ENCODE measurements at regions not wholly inside any gene's neighbourhood (a gene's known extent, or its start where the extent isn't known, plus 50 kb on each side); places are given as distances from the start of the nearest gene placed in this dataset.

- Histone ChIP-seq H3K4me3 (replicated peaks; ENCODE audit: low read depth, low read length) (no peak overlapping the region), H3K27me3 (replicated peaks; ENCODE audit: control insufficient read depth, insufficient read depth, low read length) (no peaks in the 10 kb centered on the region; the same call in 1 of the 2 replicates), H3K36me3 (ENCODE audit: control insufficient read depth, insufficient read depth, low read length) (no peaks in the 10 kb centered on the region)
- no peak for DNase-seq (ENCODE audit: extremely low read depth, insufficient read length)
- no peak for TF ChIP-seq CTCF (IDR thresholded peaks at IDR 0.05; ENCODE audit: insufficient read depth, low read length, poor library complexity, severe bottlenecking)
Observed at GRCh38 chr22:45071618-45072017, 61.8 kb upstream of the PHF21B start.

- Histone ChIP-seq H3K27me3 (replicated peaks; ENCODE audit: control insufficient read depth, insufficient read depth, low read length) (no peaks in the 10 kb centered on the region; the same call in 1 of the 2 replicates), H3K36me3 (ENCODE audit: control insufficient read depth, insufficient read depth, low read length) (no peaks in the 10 kb centered on the region), H3K4me3 (replicated peaks; ENCODE audit: low read depth, low read length) (no peak overlapping the region)
- no peak for DNase-seq (ENCODE audit: extremely low read depth, insufficient read length)
- TF ChIP-seq CTCF (IDR thresholded peaks at IDR 0.05; ENCODE audit: insufficient read depth, low read length, poor library complexity, severe bottlenecking), result no peak
Observed at GRCh38 chr22:45072322-45072903, 62.6 kb upstream of the PHF21B start.

GRCh38 chr22:45073064-45073463 lies 63.3 kb upstream of the PHF21B start:
- Histone ChIP-seq H3K27me3 (replicated peaks; ENCODE audit: control insufficient read depth, insufficient read depth, low read length) (peaks cover 2% of the 10 kb centered on the region), H3K36me3 (ENCODE audit: control insufficient read depth, insufficient read depth, low read length) (no peaks in the 10 kb centered on the region), H3K4me3 (replicated peaks; ENCODE audit: low read depth, low read length) (no peak overlapping the region)
- no peak for TF ChIP-seq CTCF (IDR thresholded peaks at IDR 0.05; ENCODE audit: insufficient read depth, low read length, poor library complexity, severe bottlenecking)
- no peak for DNase-seq (ENCODE audit: extremely low read depth, insufficient read length)

- no peak for TF ChIP-seq CTCF (IDR thresholded peaks at IDR 0.05; ENCODE audit: insufficient read depth, low read length, poor library complexity, severe bottlenecking)
- no peak overlapping the region for H3K4me3 ChIP-seq (replicated peaks; ENCODE audit: low read depth, low read length)
- H3K36me3 ChIP-seq (ENCODE audit: control insufficient read depth, insufficient read depth, low read length), result no peaks in the 10 kb centered on the region
- peaks cover 2% of the 10 kb centered on the region for H3K27me3 ChIP-seq (replicated peaks; ENCODE audit: control insufficient read depth, insufficient read depth, low read length)
- no peak for DNase-seq (ENCODE audit: extremely low read depth, insufficient read length)
Observed at GRCh38 chr22:45077286-45077685, 67.5 kb upstream of the PHF21B start.

- no peak for TF ChIP-seq CTCF (IDR thresholded peaks at IDR 0.05; ENCODE audit: insufficient read depth, low read length, poor library complexity, severe bottlenecking)
- Histone ChIP-seq H3K4me3 (replicated peaks; ENCODE audit: low read depth, low read length) (no peak overlapping the region), H3K36me3 (ENCODE audit: control insufficient read depth, insufficient read depth, low read length) (no peaks in the 10 kb centered on the region), H3K27me3 (replicated peaks; ENCODE audit: control insufficient read depth, insufficient read depth, low read length) (peaks cover 2% of the 10 kb centered on the region)
- DNase-seq (ENCODE audit: extremely low read depth, insufficient read length), result no peak
Observed at GRCh38 chr22:45077826-45078334, 68.1 kb upstream of the PHF21B start.

- H3K27me3 ChIP-seq (replicated peaks; ENCODE audit: control insufficient read depth, insufficient read depth, low read length), result no peaks in the 10 kb centered on the region; the same call in 1 of the 2 replicates
- H3K36me3 ChIP-seq (ENCODE audit: control insufficient read depth, insufficient read depth, low read length), result no peaks in the 10 kb centered on the region
- DNase-seq (ENCODE audit: extremely low read depth, insufficient read length), result no peak
- no peak overlapping the region for H3K4me3 ChIP-seq (replicated peaks; ENCODE audit: low read depth, low read length)
- TF ChIP-seq CTCF (IDR thresholded peaks at IDR 0.05; ENCODE audit: insufficient read depth, low read length, poor library complexity, severe bottlenecking), result peak; percentile 44
Observed at GRCh38 chr22:45082795-45083194, 73.0 kb upstream of the PHF21B start.
